Osteocyte (in vitro differentiated cells): ENCODE measurements at regions not wholly inside any gene's neighbourhood (a gene's known extent, or its start where the extent isn't known, plus 50 kb on each side); places are given as distances from the start of the nearest gene placed in this dataset.

Source experiments
- DNase-seq: peaks from one replicate; pipeline ENCODE4 v3.0.0; 2021; ENCODE audit warnings: mixed read lengths; ENCODE audit not compliant: unreplicated experiment; ENCODE audit errors: extremely low spot score
- H3K27ac Mint-ChIP-seq: one replicate; pipeline ENCODE4 v1.8.0; 2021; ENCODE audit warnings: mild to moderate bottlenecking, mixed read lengths; ENCODE audit not compliant: unreplicated experiment
- H3K27me3 Mint-ChIP-seq: one replicate; pipeline ENCODE4 v1.8.0; 2021; ENCODE audit warnings: mixed read lengths; ENCODE audit not compliant: unreplicated experiment
- H3K36me3 Mint-ChIP-seq: one replicate; pipeline ENCODE4 v1.8.0; 2021; ENCODE audit warnings: mixed read lengths; ENCODE audit not compliant: unreplicated experiment
- H3K4me1 Mint-ChIP-seq: one replicate; pipeline ENCODE4 v1.8.0; 2021; ENCODE audit warnings: mixed read lengths; ENCODE audit not compliant: unreplicated experiment
- H3K4me3 Mint-ChIP-seq: one replicate; pipeline ENCODE4 v1.8.0; 2021; ENCODE audit warnings: mild to moderate bottlenecking, moderate library complexity, mixed read lengths; ENCODE audit not compliant: unreplicated experiment
- H3K9me3 Mint-ChIP-seq: one replicate; pipeline ENCODE4 v1.8.0; 2021; ENCODE audit warnings: mixed read lengths; ENCODE audit not compliant: unreplicated experiment
- TF ChIP-seq, protein P1 (sequence below): fragments of 200-600 bp; sonication (generic); IDR thresholded peaks from 2 replicates; pipeline ENCODE4 v1.5.0; 2021; ENCODE audit warnings: antibody characterized with exemption, mild to moderate bottlenecking, moderate library complexity

GRCh38 chr19:31976775-31977536 is 368.5 kb upstream of the ZNF507 start:
- no peaks in the 10 kb centered on the region for H3K36me3 Mint-ChIP-seq
- H3K27ac Mint-ChIP-seq = no peak overlapping the region
- DNase-seq = peak; percentile 32
- H3K27me3 Mint-ChIP-seq = no peaks in the 10 kb centered on the region
- TF ChIP-seq, protein P1, sequence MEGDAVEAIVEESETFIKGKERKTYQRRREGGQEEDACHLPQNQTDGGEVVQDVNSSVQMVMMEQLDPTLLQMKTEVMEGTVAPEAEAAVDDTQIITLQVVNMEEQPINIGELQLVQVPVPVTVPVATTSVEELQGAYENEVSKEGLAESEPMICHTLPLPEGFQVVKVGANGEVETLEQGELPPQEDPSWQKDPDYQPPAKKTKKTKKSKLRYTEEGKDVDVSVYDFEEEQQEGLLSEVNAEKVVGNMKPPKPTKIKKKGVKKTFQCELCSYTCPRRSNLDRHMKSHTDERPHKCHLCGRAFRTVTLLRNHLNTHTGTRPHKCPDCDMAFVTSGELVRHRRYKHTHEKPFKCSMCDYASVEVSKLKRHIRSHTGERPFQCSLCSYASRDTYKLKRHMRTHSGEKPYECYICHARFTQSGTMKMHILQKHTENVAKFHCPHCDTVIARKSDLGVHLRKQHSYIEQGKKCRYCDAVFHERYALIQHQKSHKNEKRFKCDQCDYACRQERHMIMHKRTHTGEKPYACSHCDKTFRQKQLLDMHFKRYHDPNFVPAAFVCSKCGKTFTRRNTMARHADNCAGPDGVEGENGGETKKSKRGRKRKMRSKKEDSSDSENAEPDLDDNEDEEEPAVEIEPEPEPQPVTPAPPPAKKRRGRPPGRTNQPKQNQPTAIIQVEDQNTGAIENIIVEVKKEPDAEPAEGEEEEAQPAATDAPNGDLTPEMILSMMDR = no peak
- H3K4me3 Mint-ChIP-seq = no peak overlapping the region
- H3K4me1 Mint-ChIP-seq = no peaks in the 10 kb centered on the region
- peaks cover 43% of the 10 kb centered on the region for H3K9me3 Mint-ChIP-seq

- Mint-ChIP-seq H3K4me3 (no peak overlapping the region), H3K27me3 (no peaks in the 10 kb centered on the region), H3K4me1 (no peaks in the 10 kb centered on the region), H3K27ac (no peak overlapping the region), H3K9me3 (peaks cover 55% of the 10 kb centered on the region), H3K36me3 (no peaks in the 10 kb centered on the region)
- TF ChIP-seq, protein P1 = no peak
- DNase-seq = no peak
Measured at GRCh38 chr19:31979362-31979761, 366.0 kb upstream of the ZNF507 start.

DNA sequence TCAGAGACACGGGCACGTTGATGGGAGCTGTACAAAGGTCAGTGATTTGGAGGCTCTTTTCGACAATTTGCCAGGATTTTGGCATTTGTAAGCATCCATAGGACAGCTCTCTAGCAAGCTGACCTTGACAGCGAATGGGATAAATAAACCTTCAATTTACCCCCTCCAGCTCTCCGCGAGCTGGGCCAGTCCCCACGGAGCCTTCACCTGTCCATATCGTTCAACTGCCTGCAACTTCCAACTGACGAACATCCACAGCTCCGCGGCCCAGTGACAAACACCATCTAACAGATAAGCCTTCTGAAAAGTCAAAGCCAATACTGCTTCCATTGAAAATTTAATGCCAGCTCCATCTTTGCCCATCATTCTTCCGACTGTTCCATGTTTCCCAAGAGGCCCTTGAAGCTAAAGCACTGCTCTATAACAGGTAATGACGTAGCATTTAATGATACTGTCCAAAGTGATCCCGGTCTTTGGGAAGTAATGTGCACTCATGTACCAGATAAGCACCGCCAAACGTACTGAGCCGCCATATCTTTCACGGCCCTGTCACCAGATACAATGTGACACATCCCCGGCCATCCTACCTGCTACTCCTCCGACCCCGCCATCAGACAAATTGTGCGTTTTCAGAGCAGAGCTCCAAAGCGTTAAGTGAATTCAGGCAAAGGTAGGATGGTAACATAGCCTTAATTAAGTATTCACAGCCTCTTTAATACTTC is 365.3 kb upstream of the ZNF507 start:
- TF ChIP-seq, protein P1 = no peak
- Mint-ChIP-seq H3K27ac (no peak overlapping the region), H3K9me3 (peaks cover 57% of the 10 kb centered on the region), H3K4me3 (no peak overlapping the region), H3K4me1 (no peaks in the 10 kb centered on the region), H3K27me3 (no peaks in the 10 kb centered on the region), H3K36me3 (no peaks in the 10 kb centered on the region)
- DNase-seq = peak; percentile 62

GRCh38 chr19:31980796-31981195 is 364.6 kb upstream of the ZNF507 start:
- Mint-ChIP-seq H3K27ac (no peak overlapping the region), H3K9me3 (peaks cover 53% of the 10 kb centered on the region), H3K4me1 (no peaks in the 10 kb centered on the region), H3K4me3 (no peak overlapping the region), H3K36me3 (no peaks in the 10 kb centered on the region), H3K27me3 (no peaks in the 10 kb centered on the region)
- TF ChIP-seq, protein P1 = no peak
- DNase-seq = no peak

DNA sequence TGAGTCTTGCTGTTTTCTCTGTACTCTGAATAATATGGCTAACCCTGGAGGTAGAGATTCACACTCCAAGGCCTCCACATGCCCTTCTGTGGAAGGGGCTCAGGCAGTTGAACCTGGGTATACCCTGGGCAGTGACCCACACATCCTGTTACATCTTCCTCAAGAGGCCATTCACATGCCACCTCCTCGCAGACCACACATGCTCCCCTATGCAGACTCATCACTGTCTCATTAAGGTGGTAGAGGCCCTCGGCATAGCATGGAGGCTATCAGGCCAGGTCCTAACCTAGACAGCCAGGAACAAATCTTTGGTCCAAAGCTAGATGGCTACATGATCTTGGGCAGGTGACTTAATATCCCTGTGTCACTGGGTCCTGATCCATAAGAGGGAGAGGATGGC is 363.9 kb upstream of the ZNF507 start:
- no peak for DNase-seq
- H3K9me3 Mint-ChIP-seq = peaks cover 48% of the 10 kb centered on the region
- H3K4me1 Mint-ChIP-seq = no peaks in the 10 kb centered on the region
- TF ChIP-seq, protein P1 = no peak
- no peak overlapping the region for H3K4me3 Mint-ChIP-seq
- H3K36me3 Mint-ChIP-seq = no peaks in the 10 kb centered on the region
- H3K27me3 Mint-ChIP-seq = no peaks in the 10 kb centered on the region
- H3K27ac Mint-ChIP-seq = no peak overlapping the region
